Trophoblast cell (in vitro differentiated cells and primary cell): ENCODE measurements at regions not wholly inside any gene's neighbourhood (a gene's known extent, or its start where the extent isn't known, plus 50 kb on each side); places are given as distances from the start of the nearest gene placed in this dataset.

Source experiments
- DNase-seq, 2 donors: peaks; one replicate each; pipeline ENCODE4 v3.0.0-alpha.2; 2016
- H2AFZ ChIP-seq: 2 replicates; pipeline ENCODE4 v1.6.1; 2013; ENCODE audit warnings: low read length, moderate library complexity, mild to moderate bottlenecking; ENCODE audit not compliant: insufficient read depth, poor library complexity
- H2AK5ac ChIP-seq: 2 replicates; pipeline ENCODE4 v1.6.1; 2013; ENCODE audit warnings: mild to moderate bottlenecking, low read length
- H2BK120ac ChIP-seq: 2 replicates; pipeline ENCODE4 v1.6.1; 2013; ENCODE audit warnings: low read length, mild to moderate bottlenecking, moderate library complexity; ENCODE audit not compliant: insufficient read depth, poor library complexity
- H2BK12ac ChIP-seq: 2 replicates; pipeline ENCODE4 v1.6.1; 2013; ENCODE audit warnings: mild to moderate bottlenecking, low read length, moderate library complexity
- H2BK5ac ChIP-seq: 2 replicates; pipeline ENCODE4 v1.6.1; 2013; ENCODE audit warnings: low read length, low read depth, moderate library complexity, mild to moderate bottlenecking; ENCODE audit not compliant: poor library complexity
- H3K14ac ChIP-seq: 2 replicates; pipeline ENCODE4 v1.6.1; 2013; ENCODE audit warnings: mild to moderate bottlenecking, low read length
- H3K18ac ChIP-seq: 2 replicates; pipeline ENCODE4 v1.6.1; 2013; ENCODE audit warnings: mild to moderate bottlenecking, low read length
- H3K23ac ChIP-seq: 2 replicates; pipeline ENCODE4 v1.6.1; 2013; ENCODE audit warnings: low read length
- H3K27ac ChIP-seq: 2 replicates; pipeline ENCODE4 v1.5.1; 2013; ENCODE audit warnings: low read depth, mild to moderate bottlenecking, inconsistent platforms, low read length, moderate library complexity
- H3K27me3 ChIP-seq: 2 replicates; pipeline ENCODE4 v1.6.1; 2013; ENCODE audit warnings: inconsistent platforms, mild to moderate bottlenecking, low read length, moderate library complexity; ENCODE audit not compliant: insufficient read depth
- H3K36me3 ChIP-seq, 2 experiments: 1 replicate in 1 of 2; 2 replicates in 1 of 2; pipeline ENCODE4 v1.6.1; 2013; ENCODE audit warnings: low read length in 2 of 2, mild to moderate bottlenecking in 2 of 2, moderate library complexity in 1 of 2; ENCODE audit not compliant: insufficient read depth in 2 of 2, control insufficient read depth in 1 of 2
- H3K4ac ChIP-seq: 2 replicates; pipeline ENCODE4 v1.6.1; 2013; ENCODE audit warnings: low read depth, mild to moderate bottlenecking, low read length, moderate library complexity
- H3K4me1 ChIP-seq, 2 experiments: 1 replicate in 1 of 2; 2 replicates in 1 of 2; pipeline ENCODE4 v1.6.1; 2013; ENCODE audit warnings: low read length in 2 of 2, mild to moderate bottlenecking in 2 of 2, moderate library complexity in 1 of 2; ENCODE audit not compliant: insufficient read depth in 2 of 2, control insufficient read depth in 1 of 2
- H3K4me2 ChIP-seq: 2 replicates; pipeline ENCODE4 v1.6.1; 2013; ENCODE audit warnings: inconsistent platforms, mild to moderate bottlenecking, low read length, moderate library complexity
- H3K4me3 ChIP-seq: 2 replicates; pipeline ENCODE4 v1.5.1; 2013; ENCODE audit warnings: mild to moderate bottlenecking, low read depth, low read length, inconsistent platforms
- H3K79me1 ChIP-seq: one replicate; pipeline ENCODE4 v1.6.1; 2013; ENCODE audit warnings: low read length
- H3K79me2 ChIP-seq: 2 replicates; pipeline ENCODE4 v1.6.1; 2013; ENCODE audit warnings: low read length, mild to moderate bottlenecking; ENCODE audit not compliant: control insufficient read depth, insufficient read depth, poor library complexity
- H3K9ac ChIP-seq: 2 replicates; pipeline ENCODE4 v1.6.1; 2013; ENCODE audit warnings: mild to moderate bottlenecking, low read length
- H3K9me3 ChIP-seq: 2 replicates; pipeline ENCODE4 v1.6.1; 2013; ENCODE audit warnings: low read depth, mild to moderate bottlenecking, control low read depth, inconsistent platforms, low read length; ENCODE audit not compliant: insufficient read depth
- H4K12ac ChIP-seq: 2 replicates; pipeline ENCODE4 v1.6.1; 2013; ENCODE audit warnings: low read depth, mild to moderate bottlenecking, low read length, moderate library complexity
- H4K8ac ChIP-seq: 2 replicates; pipeline ENCODE4 v1.6.1; 2013; ENCODE audit warnings: low read depth, mild to moderate bottlenecking, low read length, moderate library complexity
- H4K91ac ChIP-seq: one replicate; pipeline ENCODE4 v1.6.1; 2013; ENCODE audit warnings: low read depth, mild to moderate bottlenecking, low read length, moderate library complexity
- WGBS: extraction: QIAGEN DNeasy Blood & Tissue Kit; methylation state at CpG from one replicate; pipeline ENCODE4 v1.1.7; 2013; ENCODE audit warnings: missing lambda C conversion rate; ENCODE audit not compliant: insufficient read length, insufficient coverage; ENCODE audit errors: extremely low coverage; 5-methylcytosine and 5-hydroxymethylcytosine counted together

- Histone ChIP-seq H3K79me2 (no peaks in the 10 kb centered on the region), H3K4me2 (no peak overlapping the region), H2AFZ (no peak overlapping the region), H3K23ac (no peak overlapping the region), H3K9ac (no peak overlapping the region), H3K9me3 (no peaks in the 10 kb centered on the region), H4K12ac (no peak overlapping the region), H3K27me3 (no peaks in the 10 kb centered on the region), H2BK5ac (no peak overlapping the region), H3K27ac (no peak overlapping the region), H3K4me1 (no peaks in the 10 kb centered on the region), H3K4me3 (no peak overlapping the region), H2BK120ac (no peak overlapping the region), H3K4ac (no peak overlapping the region), H4K91ac (no peak overlapping the region), H2AK5ac (no peak overlapping the region), H3K14ac (no peak overlapping the region), H3K36me3 (no peaks in the 10 kb centered on the region), H4K8ac (no peak overlapping the region), H3K79me1 (no peaks in the 10 kb centered on the region), H2BK12ac (no peak overlapping the region), H3K18ac (no peak overlapping the region)
- no peak for DNase-seq
- WGBS: no CpG with 5 or more reads among the region's 1 CpG
Measured at GRCh38 chr18:51821610-51822009, 518.4 kb upstream of the DCC start.

GRCh38 chr18:51824746-51825145 lies 515.3 kb upstream of the DCC start:
- Histone ChIP-seq H4K12ac (no peak overlapping the region), H4K8ac (no peak overlapping the region), H3K4ac (no peak overlapping the region), H2BK5ac (no peak overlapping the region), H3K36me3 (no peaks in the 10 kb centered on the region), H3K9ac (no peak overlapping the region), H2BK12ac (no peak overlapping the region), H2AK5ac (no peak overlapping the region), H3K27ac (no peak overlapping the region), H3K4me2 (no peak overlapping the region), H2AFZ (no peak overlapping the region), H3K79me2 (no peaks in the 10 kb centered on the region), H3K9me3 (no peaks in the 10 kb centered on the region), H2BK120ac (no peak overlapping the region), H3K18ac (no peak overlapping the region), H3K23ac (no peak overlapping the region), H3K4me3 (no peak overlapping the region), H3K14ac (no peak overlapping the region), H3K4me1 (no peaks in the 10 kb centered on the region), H3K27me3 (no peaks in the 10 kb centered on the region), H3K79me1 (no peaks in the 10 kb centered on the region), H4K91ac (no peak overlapping the region)
- no CpG with 5 or more reads among the region's 2 CpGs for WGBS
- no peak for DNase-seq

GRCh38 chr18:51833850-51834249 lies 506.1 kb upstream of the DCC start:
- no peak overlapping the region for H3K18ac ChIP-seq
- H3K4me2 ChIP-seq: no peak overlapping the region
- no peak overlapping the region for H3K14ac ChIP-seq
- no peak for DNase-seq
- H3K79me1 ChIP-seq: no peaks in the 10 kb centered on the region
- H3K9ac ChIP-seq: no peak overlapping the region
- no peak overlapping the region for H2BK12ac ChIP-seq
- H2AK5ac ChIP-seq: no peak overlapping the region
- no peak overlapping the region for H2AFZ ChIP-seq
- H3K27me3 ChIP-seq: no peaks in the 10 kb centered on the region
- no peaks in the 10 kb centered on the region for H3K4me1 ChIP-seq
- no peak overlapping the region for H3K4me3 ChIP-seq
- WGBS: no CpG with 5 or more reads among the region's 6 CpGs
- H4K8ac ChIP-seq: no peak overlapping the region
- H3K23ac ChIP-seq: no peak overlapping the region
- H2BK120ac ChIP-seq: no peak overlapping the region
- H3K4ac ChIP-seq: no peak overlapping the region
- peaks cover 2% of the 10 kb centered on the region for H3K9me3 ChIP-seq
- no peak overlapping the region for H3K27ac ChIP-seq
- H2BK5ac ChIP-seq: no peak overlapping the region
- H3K79me2 ChIP-seq: no peaks in the 10 kb centered on the region
- H4K12ac ChIP-seq: no peak overlapping the region
- no peak overlapping the region for H4K91ac ChIP-seq
- no peaks in the 10 kb centered on the region for H3K36me3 ChIP-seq

- Histone ChIP-seq H3K4me3 (no peak overlapping the region), H3K36me3 (no peaks in the 10 kb centered on the region), H4K8ac (no peak overlapping the region), H3K4ac (no peak overlapping the region), H4K91ac (no peak overlapping the region), H2BK12ac (no peak overlapping the region), H3K79me2 (no peaks in the 10 kb centered on the region), H2AFZ (no peak overlapping the region), H3K9me3 (peaks cover 3% of the 10 kb centered on the region), H3K9ac (no peak overlapping the region), H3K4me2 (no peak overlapping the region), H3K4me1 (no peaks in the 10 kb centered on the region), H2BK5ac (no peak overlapping the region), H3K79me1 (no peaks in the 10 kb centered on the region), H4K12ac (no peak overlapping the region), H3K14ac (no peak overlapping the region), H3K23ac (no peak overlapping the region), H3K18ac (no peak overlapping the region), H2AK5ac (no peak overlapping the region), H3K27me3 (no peaks in the 10 kb centered on the region), H3K27ac (no peak overlapping the region), H2BK120ac (no peak overlapping the region)
- no peak for DNase-seq
- WGBS: no CpG with 5 or more reads among the region's 2 CpGs
Measured at GRCh38 chr18:51848702-51849101, 491.3 kb upstream of the DCC start.
